ENCODE measurements at regions not wholly inside any gene's neighbourhood (a gene's known extent, or its start where the extent isn't known, plus 50 kb on each side); places are given as distances from the start of the nearest gene placed in this dataset.

DNA sequence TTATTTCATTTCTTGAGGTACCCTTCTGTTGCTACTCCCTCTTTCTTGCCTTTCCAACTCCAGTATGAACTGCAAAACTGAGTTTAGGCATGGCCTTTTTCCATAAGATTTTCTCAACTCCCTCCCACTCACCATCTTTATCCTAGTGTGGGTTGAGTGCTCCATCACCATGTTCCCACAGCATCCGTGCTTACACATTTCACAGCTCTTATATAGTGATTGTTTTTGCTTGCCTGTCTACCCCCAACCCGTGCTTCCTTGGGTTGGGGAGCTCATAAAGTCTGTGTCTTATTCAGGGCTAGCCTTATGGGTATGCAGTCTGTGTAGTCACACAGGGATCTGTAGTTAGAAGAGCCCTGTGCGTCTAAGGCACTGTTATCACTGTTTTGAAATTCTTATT lies 68.2 kb upstream of the CCDC190 start:
- TF ChIP-seq POLR2AphosphoS5 (IDR thresholded peaks at IDR 0.05; ENCODE audit: low read depth, low read length) (no peak), POLR2A (IDR thresholded peaks at IDR 0.05; ENCODE audit: low read depth, low read length) (no peak), PAX5 (IDR thresholded peaks at IDR 0.05; ENCODE audit: insufficient read depth, low read length, severe bottlenecking) (no peak), TAF1 (IDR thresholded peaks at IDR 0.05; ENCODE audit: low read depth, low read length) (no peak), POU2F2 (IDR thresholded peaks at IDR 0.05; ENCODE audit: low read depth, low read length) (no peak), SPI1 (IDR thresholded peaks at IDR 0.05; ENCODE audit: low read depth, low read length) (no peak)
- DNase-seq (ENCODE audit: insufficient read length, low spot score) (no peak), FAIRE-seq (no peak)

DNA sequence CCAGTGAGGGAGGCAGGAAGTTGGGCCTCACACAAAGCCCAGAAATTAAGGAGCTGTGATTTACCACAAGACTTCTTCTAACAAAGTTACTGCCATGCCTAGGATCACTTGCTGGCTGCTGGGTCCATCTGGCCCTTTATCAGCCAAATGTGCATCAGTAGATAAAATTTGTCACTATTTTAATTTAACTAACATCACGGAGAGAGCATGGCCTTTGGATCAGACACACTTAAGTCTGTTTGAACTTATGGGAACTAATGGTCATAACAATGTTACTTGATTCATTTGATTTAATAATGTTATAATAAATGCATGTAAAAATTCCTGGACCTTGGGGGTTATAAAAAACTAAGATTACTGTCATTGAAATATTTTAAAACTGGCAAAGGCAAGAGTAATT lies 67.2 kb upstream of the CCDC190 start:
- DNase-seq (ENCODE audit: insufficient read length, low spot score), result no peak
- FAIRE-seq, result no peak

DNA sequence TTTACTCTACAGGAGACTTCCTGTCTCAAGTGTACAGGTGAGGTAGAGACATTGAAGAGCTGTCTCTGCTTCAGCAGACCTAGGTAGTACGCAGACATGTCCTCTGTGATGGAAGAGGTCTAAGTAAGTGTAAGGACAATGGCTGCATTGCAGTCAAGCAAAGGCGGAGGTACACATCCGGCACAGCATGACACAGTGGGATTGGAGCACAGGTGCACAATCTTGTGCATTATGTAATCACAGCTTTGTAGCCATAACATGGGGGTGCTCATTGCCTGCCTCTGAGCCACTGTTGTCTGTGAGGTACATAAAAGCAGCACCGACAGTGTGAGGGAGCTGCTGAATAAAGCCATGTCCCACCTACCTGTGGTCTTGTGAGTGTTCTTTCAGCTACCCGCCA lies 66.4 kb upstream of the CCDC190 start:
- no peak for DNase-seq (ENCODE audit: insufficient read length, low spot score)
- TF ChIP-seq POU2F2 (IDR thresholded peaks at IDR 0.05; ENCODE audit: low read depth, low read length) (no peak), SPI1 (IDR thresholded peaks at IDR 0.05; ENCODE audit: low read depth, low read length) (no peak), POLR2A (IDR thresholded peaks at IDR 0.05; ENCODE audit: low read depth, low read length) (no peak), POLR2AphosphoS5 (IDR thresholded peaks at IDR 0.05; ENCODE audit: low read depth, low read length) (no peak), TAF1 (IDR thresholded peaks at IDR 0.05; ENCODE audit: low read depth, low read length) (no peak), PAX5 (IDR thresholded peaks at IDR 0.05; ENCODE audit: insufficient read depth, low read length, severe bottlenecking) (no peak)
- no peak for FAIRE-seq

More for the DNA sequence above, 67.2 kb upstream of the CCDC190 start:
- TF ChIP-seq SPI1 (IDR thresholded peaks at IDR 0.05; ENCODE audit: low read depth, low read length) (no peak), POLR2A (IDR thresholded peaks at IDR 0.05; ENCODE audit: low read depth, low read length) (no peak)

DNA sequence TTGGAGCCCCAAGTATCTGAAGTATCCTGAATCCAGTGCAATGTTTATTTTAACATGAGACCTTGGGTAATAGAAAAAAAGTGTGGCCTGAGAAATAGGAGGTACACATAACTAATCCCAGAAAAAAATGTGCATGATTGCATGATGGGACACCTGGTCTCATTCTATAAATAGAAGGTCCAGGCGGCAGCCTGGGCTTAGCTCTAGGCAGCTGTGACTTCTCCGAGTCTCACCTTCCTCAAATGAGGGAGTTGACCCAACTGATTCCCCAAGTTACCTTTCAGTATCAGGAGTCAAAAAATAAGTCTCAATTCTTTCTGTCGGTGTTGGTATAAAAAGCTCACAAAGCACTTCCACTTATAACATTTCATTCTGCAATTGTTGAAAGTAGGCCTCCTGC lies 65.9 kb upstream of the CCDC190 start:
- DNase-seq (ENCODE audit: insufficient read length, low spot score) (no peak), FAIRE-seq (no peak)
- TF ChIP-seq POLR2AphosphoS5 (IDR thresholded peaks at IDR 0.05; ENCODE audit: low read depth, low read length) (no peak), POLR2A (IDR thresholded peaks at IDR 0.05; ENCODE audit: low read depth, low read length) (no peak), SPI1 (IDR thresholded peaks at IDR 0.05; ENCODE audit: low read depth, low read length) (no peak), POU2F2 (IDR thresholded peaks at IDR 0.05; ENCODE audit: low read depth, low read length) (no peak)

DNA sequence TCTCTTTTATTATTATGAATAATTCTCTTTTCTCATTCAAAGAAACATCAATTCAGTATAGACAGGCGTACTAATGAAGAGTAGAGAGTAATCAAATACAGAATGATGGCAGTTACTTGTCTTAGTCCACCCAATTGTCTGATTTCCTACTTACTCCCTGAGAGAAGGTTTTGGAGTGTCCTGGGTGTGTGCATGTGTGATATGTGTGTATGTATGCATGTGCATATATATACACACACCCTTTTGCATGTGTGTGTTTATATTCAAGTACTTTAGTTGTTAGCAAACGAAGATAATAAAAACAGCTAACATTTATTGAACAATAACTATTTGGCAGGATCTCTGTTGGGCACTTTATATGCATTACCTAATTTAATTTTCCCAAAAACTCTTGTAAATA lies 63.2 kb upstream of the CCDC190 start:
- TF ChIP-seq POU2F2 (IDR thresholded peaks at IDR 0.05; ENCODE audit: low read depth, low read length), result no peak
- TF ChIP-seq PAX5 (IDR thresholded peaks at IDR 0.05; ENCODE audit: insufficient read depth, low read length, severe bottlenecking), result no peak
- no peak for TF ChIP-seq POLR2A (IDR thresholded peaks at IDR 0.05; ENCODE audit: low read depth, low read length)
- no peak for TF ChIP-seq TAF1 (IDR thresholded peaks at IDR 0.05; ENCODE audit: low read depth, low read length)
- FAIRE-seq, result no peak

DNA sequence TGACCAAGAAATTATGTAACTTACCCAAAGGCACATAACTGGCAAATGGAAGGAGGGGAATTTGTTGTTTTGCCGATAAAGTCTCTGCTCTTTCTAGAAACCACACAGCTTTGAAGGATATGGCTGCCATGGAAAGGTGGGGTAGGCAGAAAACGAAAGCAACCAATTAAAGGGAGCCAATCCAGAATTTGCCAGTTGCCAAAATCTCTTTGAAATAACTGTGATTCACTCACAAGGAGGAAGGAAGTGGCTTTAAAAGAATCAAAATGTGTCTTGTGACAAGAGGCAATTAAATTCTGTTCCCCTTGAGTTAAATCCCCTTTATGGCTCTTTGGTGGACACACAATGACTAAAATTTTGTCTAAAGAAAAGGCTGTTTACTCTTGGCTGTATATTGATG lies 61.2 kb upstream of the CCDC190 start:
- no peak for TF ChIP-seq PAX5 (IDR thresholded peaks at IDR 0.05; ENCODE audit: insufficient read depth, low read length, severe bottlenecking)
- TF ChIP-seq POLR2AphosphoS5 (IDR thresholded peaks at IDR 0.05; ENCODE audit: low read depth, low read length), result no peak
- no peak for TF ChIP-seq TAF1 (IDR thresholded peaks at IDR 0.05; ENCODE audit: low read depth, low read length)
- TF ChIP-seq SPI1 (IDR thresholded peaks at IDR 0.05; ENCODE audit: low read depth, low read length), result no peak
- no peak for TF ChIP-seq POLR2A (IDR thresholded peaks at IDR 0.05; ENCODE audit: low read depth, low read length)
- TF ChIP-seq POU2F2 (IDR thresholded peaks at IDR 0.05; ENCODE audit: low read depth, low read length), result no peak
- FAIRE-seq, result no peak
- DNase-seq (ENCODE audit: insufficient read length, low spot score), result no peak

More for the DNA sequence above, 63.2 kb upstream of the CCDC190 start:
- no peak for DNase-seq (ENCODE audit: insufficient read length, low spot score)

DNA sequence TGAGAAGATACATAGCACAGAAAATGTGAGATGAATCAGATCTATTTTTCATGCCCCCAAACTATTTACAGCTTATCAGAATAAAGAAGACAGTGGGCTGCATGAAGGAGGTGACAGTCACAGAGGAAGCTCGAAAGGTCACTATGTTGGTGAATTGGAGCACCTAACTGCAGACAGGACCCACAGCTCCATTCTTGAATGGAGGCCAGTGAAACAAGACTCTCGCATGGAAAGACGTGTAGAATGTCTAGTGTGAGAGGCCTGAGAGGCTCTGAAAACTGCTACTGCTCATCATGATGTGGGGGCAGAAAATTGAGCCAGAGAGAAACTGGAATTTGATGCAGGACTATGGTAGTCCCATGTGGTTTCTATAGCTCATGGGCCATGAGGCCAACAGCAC lies 60.3 kb upstream of the CCDC190 start:
- no peak for FAIRE-seq
- TF ChIP-seq SPI1 (IDR thresholded peaks at IDR 0.05; ENCODE audit: low read depth, low read length) (no peak), POLR2AphosphoS5 (IDR thresholded peaks at IDR 0.05; ENCODE audit: low read depth, low read length) (no peak), TAF1 (IDR thresholded peaks at IDR 0.05; ENCODE audit: low read depth, low read length) (no peak), POLR2A (IDR thresholded peaks at IDR 0.05; ENCODE audit: low read depth, low read length) (no peak), PAX5 (IDR thresholded peaks at IDR 0.05; ENCODE audit: insufficient read depth, low read length, severe bottlenecking) (no peak), POU2F2 (IDR thresholded peaks at IDR 0.05; ENCODE audit: low read depth, low read length) (no peak)

DNA sequence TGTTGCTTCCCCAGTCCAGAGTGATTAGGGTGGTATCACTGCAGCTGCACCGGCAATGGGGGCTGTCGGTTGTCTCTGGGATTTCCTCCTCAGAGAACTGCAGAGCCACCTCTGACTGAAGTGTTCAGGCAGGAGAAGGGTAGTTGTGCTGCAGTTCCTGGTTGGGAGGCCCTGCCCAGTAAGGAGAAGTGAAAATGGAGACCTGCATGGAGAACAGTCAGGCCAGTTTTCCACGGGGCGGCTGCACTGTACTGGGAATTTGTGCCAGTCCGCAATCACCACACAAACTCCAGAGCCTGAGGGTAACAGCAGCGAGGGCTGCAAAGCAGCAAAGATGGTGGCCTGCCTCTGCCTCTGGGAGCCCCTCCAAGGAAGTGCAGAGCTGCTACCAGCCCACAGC lies 58.1 kb upstream of the CCDC190 start:
- no peak for FAIRE-seq
- TF ChIP-seq SPI1 (IDR thresholded peaks at IDR 0.05; ENCODE audit: low read depth, low read length) (no peak), POLR2AphosphoS5 (IDR thresholded peaks at IDR 0.05; ENCODE audit: low read depth, low read length) (no peak), POU2F2 (IDR thresholded peaks at IDR 0.05; ENCODE audit: low read depth, low read length) (no peak), POLR2A (IDR thresholded peaks at IDR 0.05; ENCODE audit: low read depth, low read length) (no peak), TAF1 (IDR thresholded peaks at IDR 0.05; ENCODE audit: low read depth, low read length) (no peak), PAX5 (IDR thresholded peaks at IDR 0.05; ENCODE audit: insufficient read depth, low read length, severe bottlenecking) (no peak)
- no peak for DNase-seq (ENCODE audit: insufficient read length, low spot score)

More for the DNA sequence above, 60.3 kb upstream of the CCDC190 start:
- no peak for DNase-seq (ENCODE audit: insufficient read length, low spot score)

DNA sequence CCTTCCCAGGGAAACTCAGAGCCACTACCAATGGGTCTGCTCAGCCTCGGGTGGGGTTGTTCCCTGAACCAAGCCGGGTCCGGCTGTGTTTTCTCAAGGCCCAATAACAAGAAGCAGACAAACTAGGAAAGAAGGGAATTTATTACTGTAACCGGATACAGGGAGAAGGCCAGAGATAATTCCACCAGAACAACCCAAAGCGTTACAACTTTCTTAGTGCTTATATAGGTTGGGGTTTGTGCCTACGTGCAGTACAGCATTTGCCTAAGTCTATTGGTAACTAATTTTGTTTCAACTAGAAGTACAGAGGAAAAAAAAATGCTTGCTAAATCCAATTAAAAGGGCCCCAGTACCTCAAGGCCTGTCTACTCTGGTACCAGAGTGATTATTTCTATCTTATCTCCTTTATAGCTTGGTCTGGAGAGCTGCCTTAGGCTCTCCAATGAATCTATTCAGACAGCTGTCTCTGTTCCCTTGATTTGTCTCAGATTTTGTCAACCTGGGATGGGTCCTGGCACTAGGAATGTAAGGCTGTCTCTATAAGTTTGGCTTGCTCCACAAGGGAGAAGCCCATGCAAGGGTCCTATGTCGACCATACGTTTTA lies 57.3 kb upstream of the CCDC190 start:
- FAIRE-seq (no peak), DNase-seq (ENCODE audit: insufficient read length, low spot score) (no peak)
- TF ChIP-seq POLR2AphosphoS5 (IDR thresholded peaks at IDR 0.05; ENCODE audit: low read depth, low read length), result no peak

DNA sequence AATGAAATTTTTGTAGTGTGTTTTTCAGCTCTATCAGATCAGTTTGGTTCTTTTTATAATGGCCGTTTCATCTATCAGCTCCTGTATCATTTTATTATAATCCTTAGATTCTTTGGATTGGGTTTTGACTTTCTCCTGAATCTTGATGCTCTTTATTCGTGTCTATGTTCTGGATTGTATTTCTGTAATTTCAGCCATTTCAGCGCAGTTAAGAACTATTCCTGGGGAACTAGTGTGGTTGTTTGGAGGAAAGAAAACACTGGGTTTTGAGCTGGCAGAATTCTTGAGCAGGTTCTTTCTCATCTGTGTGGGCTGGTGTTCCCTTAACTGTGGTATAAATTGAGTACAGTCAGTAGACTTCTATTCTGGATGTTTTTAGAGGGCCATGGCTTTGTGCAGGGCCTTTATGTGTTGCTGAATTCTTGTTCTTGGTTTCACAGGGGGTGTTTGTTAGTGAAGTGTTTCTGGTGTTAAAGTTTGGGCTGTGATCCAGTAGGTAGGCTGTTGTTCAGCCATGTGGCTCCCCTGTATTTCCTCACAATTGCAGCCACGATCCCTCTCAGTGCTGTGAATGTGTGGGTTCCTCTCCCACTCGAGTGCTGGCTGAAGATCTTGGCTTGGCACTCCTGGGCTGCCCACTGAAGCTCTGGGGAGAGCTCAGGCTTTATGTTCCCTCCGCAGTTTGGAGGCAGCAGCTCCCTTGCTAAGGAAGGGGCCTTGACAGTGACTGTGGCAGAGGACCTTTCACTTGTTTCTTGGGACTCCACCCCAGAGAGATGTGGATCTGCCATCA lies 56.0 kb upstream of the CCDC190 start:
- no peak for TF ChIP-seq PAX5 (IDR thresholded peaks at IDR 0.05; ENCODE audit: insufficient read depth, low read length, severe bottlenecking)
- no peak for TF ChIP-seq POLR2AphosphoS5 (IDR thresholded peaks at IDR 0.05; ENCODE audit: low read depth, low read length)
- no peak for TF ChIP-seq POLR2A (IDR thresholded peaks at IDR 0.05; ENCODE audit: low read depth, low read length)
- TF ChIP-seq TAF1 (IDR thresholded peaks at IDR 0.05; ENCODE audit: low read depth, low read length), result no peak
- no peak for TF ChIP-seq SPI1 (IDR thresholded peaks at IDR 0.05; ENCODE audit: low read depth, low read length)
- TF ChIP-seq POU2F2 (IDR thresholded peaks at IDR 0.05; ENCODE audit: low read depth, low read length), result no peak
- DNase-seq (ENCODE audit: insufficient read length, low spot score), result no peak
- no peak for FAIRE-seq
